Ascending aorta (tissue), 2 donors: ENCODE measurements at regions not wholly inside any gene's neighbourhood (a gene's known extent, or its start where the extent isn't known, plus 50 kb on each side); places are given as distances from the start of the nearest gene placed in this dataset.

ENCODE experiments used
- DNase-seq, 2 donors: peaks; one replicate each; pipeline ENCODE4 v3.0.0-alpha.2; 2019; ENCODE audit warnings: low spot score in 2 of 2
- H3K27ac ChIP-seq, 2 donors: fragments of 200-600 bp; sonication (generic); one replicate each; pipeline ENCODE4 v1.5.1; 2016 to 2017; ENCODE audit warnings: mild to moderate bottlenecking in 1 of 2
- H3K27me3 ChIP-seq: fragments of 200-600 bp; sonication (generic); one replicate; pipeline ENCODE4 v1.5.1; 2017
- H3K36me3 ChIP-seq, 2 donors: fragments of 200-600 bp; sonication (generic); one replicate each; pipeline ENCODE4 v1.5.1; 2016
- H3K4me1 ChIP-seq, 2 donors: fragments of 200-600 bp; sonication (generic); one replicate each; pipeline ENCODE4 v1.5.1; 2016 to 2017; ENCODE audit warnings: mild to moderate bottlenecking in 1 of 2
- H3K4me3 ChIP-seq, 2 donors: fragments of 200-600 bp; sonication (generic); one replicate each; pipeline ENCODE4 v1.5.1; 2016 to 2017; ENCODE audit warnings: mild to moderate bottlenecking in 1 of 2
- H3K9me3 ChIP-seq, 2 donors: fragments of 200-600 bp; sonication (generic); one replicate each; pipeline ENCODE4 v1.5.1; 2016
- intact Hi-C: fragments of 100-400 bp; cut with DNase I; formaldehyde crosslinking; loops from one replicate; pipeline ENCODE4 v1.15.1; 2023
- TF ChIP-seq, protein P1 (sequence below), 3 experiments: fragments of 200-600 bp in 2 of 3; fragments of 450-650 bp in 1 of 3; sonication (generic) in 2 of 3; IDR thresholded peaks; one replicate each; pipeline ENCODE4 v1.5.1; 2016 to 2019; ENCODE audit warnings: antibody characterized with exemption in 3 of 3, mild to moderate bottlenecking in 1 of 3, moderate library complexity in 1 of 3

DNA sequence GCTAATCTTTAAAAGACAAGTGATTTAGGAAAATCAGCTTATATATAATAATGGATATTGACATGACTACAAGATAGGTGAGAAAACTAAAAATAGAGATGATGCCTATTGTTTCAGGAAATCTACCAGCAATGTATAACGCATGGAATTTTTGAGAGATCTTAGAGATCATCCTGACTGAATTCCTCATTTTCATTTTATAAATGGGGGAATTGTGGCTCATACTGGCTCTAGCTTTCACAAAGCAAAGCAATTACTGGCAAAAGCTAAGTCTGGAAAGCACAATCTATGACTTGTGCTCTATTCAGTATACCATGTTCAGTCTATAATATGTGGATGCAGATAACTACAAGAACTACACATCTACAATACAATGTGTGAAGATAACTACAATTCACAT lies 51.9 kb upstream of the FANCL start:
- intact Hi-C loops = no loop called here
- Histone ChIP-seq H3K27ac (no peak overlapping the region), H3K4me3 (no peak overlapping the region), H3K9me3 (no peaks in the 10 kb centered on the region), H3K36me3 (no peaks in the 10 kb centered on the region), H3K4me1 (no peaks in the 10 kb centered on the region), H3K27me3 (no peaks in the 10 kb centered on the region)
- TF ChIP-seq, protein P1, sequence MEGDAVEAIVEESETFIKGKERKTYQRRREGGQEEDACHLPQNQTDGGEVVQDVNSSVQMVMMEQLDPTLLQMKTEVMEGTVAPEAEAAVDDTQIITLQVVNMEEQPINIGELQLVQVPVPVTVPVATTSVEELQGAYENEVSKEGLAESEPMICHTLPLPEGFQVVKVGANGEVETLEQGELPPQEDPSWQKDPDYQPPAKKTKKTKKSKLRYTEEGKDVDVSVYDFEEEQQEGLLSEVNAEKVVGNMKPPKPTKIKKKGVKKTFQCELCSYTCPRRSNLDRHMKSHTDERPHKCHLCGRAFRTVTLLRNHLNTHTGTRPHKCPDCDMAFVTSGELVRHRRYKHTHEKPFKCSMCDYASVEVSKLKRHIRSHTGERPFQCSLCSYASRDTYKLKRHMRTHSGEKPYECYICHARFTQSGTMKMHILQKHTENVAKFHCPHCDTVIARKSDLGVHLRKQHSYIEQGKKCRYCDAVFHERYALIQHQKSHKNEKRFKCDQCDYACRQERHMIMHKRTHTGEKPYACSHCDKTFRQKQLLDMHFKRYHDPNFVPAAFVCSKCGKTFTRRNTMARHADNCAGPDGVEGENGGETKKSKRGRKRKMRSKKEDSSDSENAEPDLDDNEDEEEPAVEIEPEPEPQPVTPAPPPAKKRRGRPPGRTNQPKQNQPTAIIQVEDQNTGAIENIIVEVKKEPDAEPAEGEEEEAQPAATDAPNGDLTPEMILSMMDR (IDR thresholded peaks at IDR 0.05) = no peak
- DNase-seq = no peak

DNA sequence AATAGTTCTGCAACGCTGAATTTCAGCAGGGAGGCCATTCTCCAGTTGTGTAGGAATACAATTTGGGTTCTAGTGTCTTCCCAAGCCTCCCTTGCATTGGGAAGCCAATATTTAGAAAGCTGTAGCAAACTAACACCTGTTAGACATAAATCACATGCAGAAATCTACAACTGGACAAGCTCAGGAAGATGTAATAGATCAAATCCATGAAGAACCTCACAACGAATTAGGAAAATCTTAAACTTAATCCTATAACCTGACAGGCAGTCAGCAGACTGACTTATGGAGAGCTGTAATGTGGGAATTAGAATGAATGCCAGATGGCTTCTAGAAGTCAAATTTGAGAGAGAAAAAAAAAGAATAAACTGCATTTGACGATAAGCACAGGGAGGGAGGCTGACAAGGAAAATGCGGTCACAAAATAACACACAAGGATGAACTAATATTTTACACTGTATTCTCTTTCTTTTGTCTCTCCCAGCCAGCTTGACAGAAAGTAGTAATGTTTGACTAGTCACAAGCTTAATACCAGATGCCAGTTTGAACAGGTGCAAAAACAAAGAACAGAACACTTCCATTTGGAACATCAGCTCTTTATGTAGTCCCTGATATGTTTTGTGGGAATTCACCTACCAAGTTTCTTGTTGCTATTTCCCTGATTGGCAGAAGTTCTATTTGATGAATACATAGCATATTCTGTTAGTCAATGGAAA lies 50.8 kb upstream of the FANCL start:
- DNase-seq = no peak
- Histone ChIP-seq H3K9me3 (no peaks in the 10 kb centered on the region), H3K4me1 (no peaks in the 10 kb centered on the region), H3K36me3 (no peaks in the 10 kb centered on the region), H3K4me3 (no peak overlapping the region), H3K27me3 (no peaks in the 10 kb centered on the region), H3K27ac (no peak overlapping the region)
- TF ChIP-seq, protein P1 (IDR thresholded peaks at IDR 0.05) = no peak
- intact Hi-C loops = no loop called here
